Mucosa of descending colon (tissue), 3 donors: ENCODE measurements at regions not wholly inside any gene's neighbourhood (a gene's known extent, or its start where the extent isn't known, plus 50 kb on each side); places are given as distances from the start of the nearest gene placed in this dataset.

Source experiments
- ATAC-seq: fragments of 200-7000 bp; cut with Tn5 transposase; one replicate; pipeline ENCODE4 v1.9.1; 2020; ENCODE audit warnings: mild to moderate bottlenecking, moderate library complexity
- DNase-seq, 3 donors: peaks; one replicate each; pipeline ENCODE4 v3.0.0-alpha.2; 2020
- H3K36me3 ChIP-seq: fragments of 200-600 bp; one replicate; pipeline ENCODE4 v1.8.0; 2021; ENCODE audit warnings: low read depth, mild to moderate bottlenecking
- H3K4me1 ChIP-seq: fragments of 200-600 bp; one replicate; pipeline ENCODE4 v1.8.0; 2021; ENCODE audit warnings: low read depth, mild to moderate bottlenecking
- H3K4me3 ChIP-seq: fragments of 200-600 bp; one replicate; pipeline ENCODE4 v1.8.0; 2021; ENCODE audit warnings: mild to moderate bottlenecking
- H3K9me3 ChIP-seq: fragments of 200-600 bp; one replicate; pipeline ENCODE4 v1.8.0; 2021; ENCODE audit warnings: mild to moderate bottlenecking
- intact Hi-C, 2 donors: fragments of 100-400 bp; cut with DNase I in 1 of 2; cut with micrococcal nuclease in 1 of 2; formaldehyde crosslinking; loops; one replicate each; pipeline versions ENCODE4 v1.11.0 to v1.11.1; 2022; cut with DNase I, micrococcal nuclease
- TF ChIP-seq, protein P1 (sequence below): fragments of 200-600 bp; IDR thresholded peaks from one replicate; pipeline ENCODE4 v1.8.0; 2022; ENCODE audit warnings: antibody characterized with exemption, mild to moderate bottlenecking
- donor health status: DM: no; HTN: no; CAD: no; lungs with moderate emphysema.
- donor health status: DM: no; HTN: no; CAD: no.
- donor health status: DM: no; HTN: yes; CAD: no.

DNA sequence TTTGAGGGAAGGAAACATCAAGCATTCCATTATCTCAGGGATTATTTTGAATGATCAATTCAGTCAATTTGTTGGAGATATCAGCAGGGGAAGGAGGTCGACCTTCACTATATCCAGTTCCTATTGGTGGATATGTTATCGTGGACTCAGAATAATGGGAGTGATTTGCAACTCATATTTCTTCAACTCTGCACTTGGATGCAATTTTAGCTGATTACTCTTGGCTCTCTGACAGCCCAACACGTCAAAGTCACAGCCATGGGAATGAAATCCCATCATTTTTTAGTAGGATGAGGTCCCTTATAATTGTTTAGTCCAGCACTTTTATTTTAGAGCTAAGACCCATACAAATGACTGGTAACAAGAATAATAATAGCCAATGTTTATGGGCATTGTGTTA lies 371.8 kb upstream of the RPS23 start:
- no peak overlapping the region for H3K4me3 ChIP-seq
- TF ChIP-seq, protein P1, sequence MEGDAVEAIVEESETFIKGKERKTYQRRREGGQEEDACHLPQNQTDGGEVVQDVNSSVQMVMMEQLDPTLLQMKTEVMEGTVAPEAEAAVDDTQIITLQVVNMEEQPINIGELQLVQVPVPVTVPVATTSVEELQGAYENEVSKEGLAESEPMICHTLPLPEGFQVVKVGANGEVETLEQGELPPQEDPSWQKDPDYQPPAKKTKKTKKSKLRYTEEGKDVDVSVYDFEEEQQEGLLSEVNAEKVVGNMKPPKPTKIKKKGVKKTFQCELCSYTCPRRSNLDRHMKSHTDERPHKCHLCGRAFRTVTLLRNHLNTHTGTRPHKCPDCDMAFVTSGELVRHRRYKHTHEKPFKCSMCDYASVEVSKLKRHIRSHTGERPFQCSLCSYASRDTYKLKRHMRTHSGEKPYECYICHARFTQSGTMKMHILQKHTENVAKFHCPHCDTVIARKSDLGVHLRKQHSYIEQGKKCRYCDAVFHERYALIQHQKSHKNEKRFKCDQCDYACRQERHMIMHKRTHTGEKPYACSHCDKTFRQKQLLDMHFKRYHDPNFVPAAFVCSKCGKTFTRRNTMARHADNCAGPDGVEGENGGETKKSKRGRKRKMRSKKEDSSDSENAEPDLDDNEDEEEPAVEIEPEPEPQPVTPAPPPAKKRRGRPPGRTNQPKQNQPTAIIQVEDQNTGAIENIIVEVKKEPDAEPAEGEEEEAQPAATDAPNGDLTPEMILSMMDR = no peak
- H3K9me3 ChIP-seq = no peaks in the 10 kb centered on the region
- intact Hi-C loops = no loop called here
- no peaks in the 10 kb centered on the region for H3K36me3 ChIP-seq
- ATAC-seq (no peak), DNase-seq (no peak)
- H3K4me1 ChIP-seq = no peaks in the 10 kb centered on the region

GRCh38 chr5:82644766-82645165 lies 366.6 kb upstream of the RPS23 start:
- DNase-seq (no peak), ATAC-seq (no peak)
- Histone ChIP-seq H3K4me1 (peaks cover 2% of the 10 kb centered on the region), H3K4me3 (no peak overlapping the region), H3K9me3 (no peaks in the 10 kb centered on the region), H3K36me3 (no peaks in the 10 kb centered on the region)
- intact Hi-C loops = no loop called here
- TF ChIP-seq, protein P1 = no peak

- ATAC-seq = no peak
- no peak overlapping the region for H3K4me3 ChIP-seq
- no peaks in the 10 kb centered on the region for H3K9me3 ChIP-seq
- intact Hi-C loops = no loop called here
- no peaks in the 10 kb centered on the region for H3K36me3 ChIP-seq
- TF ChIP-seq, protein P1 = no peak
- peaks cover 7% of the 10 kb centered on the region for H3K4me1 ChIP-seq
- no peak for DNase-seq
Observed at GRCh38 chr5:82644229-82644628, 366.1 kb upstream of the RPS23 start.

GRCh38 chr5:82642313-82642712 lies 364.2 kb upstream of the RPS23 start:
- Histone ChIP-seq H3K4me3 (no peak overlapping the region), H3K4me1 (peaks cover 9% of the 10 kb centered on the region), H3K9me3 (no peaks in the 10 kb centered on the region), H3K36me3 (no peaks in the 10 kb centered on the region)
- TF ChIP-seq, protein P1 = no peak
- DNase-seq (no peak), ATAC-seq (no peak)
- intact Hi-C loops = no loop called here

DNA sequence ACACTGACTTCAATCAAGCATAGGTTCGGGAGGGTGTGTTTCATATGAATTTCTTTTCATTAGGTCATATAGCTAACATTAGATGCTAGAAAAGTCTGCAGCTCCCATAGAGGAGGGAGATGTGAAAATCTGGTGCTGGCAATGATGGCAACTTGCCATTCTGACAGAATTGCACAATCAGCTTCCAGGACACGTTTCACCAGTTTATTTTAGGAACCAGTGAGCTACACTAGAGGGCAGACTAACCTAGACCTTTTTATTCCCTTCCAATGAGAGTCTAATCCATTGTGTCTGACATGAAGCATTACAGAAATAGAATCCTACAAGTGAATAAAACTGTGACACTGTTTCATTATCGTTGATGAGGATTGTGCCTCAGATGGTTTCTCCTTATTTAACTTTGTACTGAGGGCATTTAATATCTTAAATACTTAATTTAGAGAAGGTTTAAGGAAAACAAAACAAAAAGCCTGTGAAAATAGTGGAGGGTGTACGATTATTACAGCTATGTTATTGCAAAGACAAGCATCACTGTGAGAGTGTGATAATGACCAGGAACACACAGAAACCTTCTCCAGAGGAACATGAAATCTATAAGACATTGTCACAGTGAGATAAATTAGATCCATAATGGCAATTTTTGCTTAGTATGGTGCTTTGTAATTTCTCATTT lies 363.3 kb upstream of the RPS23 start:
- H3K36me3 ChIP-seq = no peaks in the 10 kb centered on the region
- TF ChIP-seq, protein P1 = no peak
- H3K9me3 ChIP-seq = no peaks in the 10 kb centered on the region
- DNase-seq = peak in 1 of 3 donors; percentile 87
- no peak overlapping the region for H3K4me3 ChIP-seq
- peaks cover 9% of the 10 kb centered on the region for H3K4me1 ChIP-seq
- intact Hi-C loops = no loop called here
- peak; percentile 95 for ATAC-seq

GRCh38 chr5:82640916-82641315 lies 362.8 kb upstream of the RPS23 start:
- H3K4me1 ChIP-seq = peaks cover 14% of the 10 kb centered on the region
- TF ChIP-seq, protein P1 = no peak
- no peak overlapping the region for H3K4me3 ChIP-seq
- intact Hi-C loops = no loop called here
- H3K9me3 ChIP-seq = no peaks in the 10 kb centered on the region
- ATAC-seq = no peak
- DNase-seq = no peak
- H3K36me3 ChIP-seq = no peaks in the 10 kb centered on the region
